ENCODE measurements at regions not wholly inside any gene's neighbourhood (a gene's known extent, or its start where the extent isn't known, plus 50 kb on each side); places are given as distances from the start of the nearest gene placed in this dataset.

GRCh38 chr2:8433390-8433789, 248.5 kb upstream of the ID2 start:
- TF ChIP-seq CTCF (IDR thresholded peaks at IDR 0.05 in 4 of 5, conservative IDR thresholded peaks at IDR 0.05 in 1 of 5) = no peak
- no peak for TF ChIP-seq POLR2A (IDR thresholded peaks at IDR 0.05)
